ENCODE measurements at regions not wholly inside any gene's neighbourhood (a gene's known extent, or its start where the extent isn't known, plus 50 kb on each side); places are given as distances from the start of the nearest gene placed in this dataset.

- TF ChIP-seq CTCF (IDR thresholded peaks at IDR 0.05): no peak
- TF ChIP-seq POLR2A (IDR thresholded peaks at IDR 0.05): no peak
These were observed 142.0 kb downstream of the NOC3L start for GRCh38 chr10:94220717-94221116.

All from heart left ventricle (tissue), 13 donors.